Coronary artery (tissue), 2 donors: ENCODE measurements at regions not wholly inside any gene's neighbourhood (a gene's known extent, or its start where the extent isn't known, plus 50 kb on each side); places are given as distances from the start of the nearest gene placed in this dataset.

Experiments
- DNase-seq: peaks from one replicate; pipeline ENCODE4 v3.0.0-alpha.2; 2017; ENCODE audit warnings: low spot score
- H3K27ac ChIP-seq, 2 donors: fragments of 200-600 bp; sonication (generic); one replicate each; pipeline ENCODE4 v1.5.1; 2016 to 2019
- H3K4me3 ChIP-seq: fragments of 200-600 bp; sonication (generic); 2 replicates; pipeline ENCODE4 v1.5.1; 2016; ENCODE audit warnings: mild to moderate bottlenecking, moderate library complexity
- TF ChIP-seq, protein P1 (sequence below): fragments of 200-600 bp; sonication (generic); IDR thresholded peaks from one replicate; pipeline ENCODE4 v1.5.1; 2019; ENCODE audit warnings: antibody characterized with exemption

DNA sequence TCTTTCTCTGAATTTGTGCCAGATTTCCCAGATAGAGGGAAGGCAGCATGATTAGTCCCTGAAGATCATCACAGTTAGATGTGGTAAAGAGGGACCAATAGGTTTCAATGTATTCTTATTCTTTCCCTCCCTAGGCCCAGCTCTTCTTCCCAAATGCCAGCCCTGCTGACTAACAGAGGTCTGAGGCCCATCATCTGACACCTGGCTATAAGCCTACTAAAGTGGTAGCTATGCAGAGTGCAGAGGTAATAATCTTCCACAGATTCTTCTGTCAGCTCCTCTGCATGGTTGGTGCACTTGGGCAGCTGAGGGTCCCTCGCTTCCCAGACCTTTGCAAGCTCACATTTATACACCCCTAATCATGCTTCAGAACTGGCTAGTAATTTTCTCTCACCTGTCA is 63.7 kb upstream of the PZP start:
- no peak for DNase-seq
- H3K27ac ChIP-seq: no peak overlapping the region
- H3K4me3 ChIP-seq: no peak overlapping the region
- TF ChIP-seq, protein P1, sequence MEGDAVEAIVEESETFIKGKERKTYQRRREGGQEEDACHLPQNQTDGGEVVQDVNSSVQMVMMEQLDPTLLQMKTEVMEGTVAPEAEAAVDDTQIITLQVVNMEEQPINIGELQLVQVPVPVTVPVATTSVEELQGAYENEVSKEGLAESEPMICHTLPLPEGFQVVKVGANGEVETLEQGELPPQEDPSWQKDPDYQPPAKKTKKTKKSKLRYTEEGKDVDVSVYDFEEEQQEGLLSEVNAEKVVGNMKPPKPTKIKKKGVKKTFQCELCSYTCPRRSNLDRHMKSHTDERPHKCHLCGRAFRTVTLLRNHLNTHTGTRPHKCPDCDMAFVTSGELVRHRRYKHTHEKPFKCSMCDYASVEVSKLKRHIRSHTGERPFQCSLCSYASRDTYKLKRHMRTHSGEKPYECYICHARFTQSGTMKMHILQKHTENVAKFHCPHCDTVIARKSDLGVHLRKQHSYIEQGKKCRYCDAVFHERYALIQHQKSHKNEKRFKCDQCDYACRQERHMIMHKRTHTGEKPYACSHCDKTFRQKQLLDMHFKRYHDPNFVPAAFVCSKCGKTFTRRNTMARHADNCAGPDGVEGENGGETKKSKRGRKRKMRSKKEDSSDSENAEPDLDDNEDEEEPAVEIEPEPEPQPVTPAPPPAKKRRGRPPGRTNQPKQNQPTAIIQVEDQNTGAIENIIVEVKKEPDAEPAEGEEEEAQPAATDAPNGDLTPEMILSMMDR: no peak

DNA sequence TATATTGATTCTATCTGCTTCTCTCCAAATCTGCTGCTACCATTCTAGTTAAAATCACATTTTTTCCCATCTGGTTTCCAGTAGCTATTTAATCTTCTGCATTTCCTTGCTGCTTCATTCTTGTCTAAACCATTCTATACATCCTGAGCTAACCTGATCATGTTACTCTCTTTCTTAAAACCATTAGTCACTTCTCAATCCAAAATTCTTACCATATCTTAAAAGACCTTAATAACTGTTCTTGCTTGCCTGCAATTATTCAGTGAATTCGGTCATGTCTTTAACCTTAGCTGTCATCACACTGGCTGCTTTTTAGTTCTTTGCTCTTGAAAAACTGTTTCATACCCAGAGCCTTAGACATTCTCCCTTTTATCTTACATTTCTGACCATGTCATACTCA is 56.4 kb upstream of the PZP start:
- H3K4me3 ChIP-seq: no peak overlapping the region
- TF ChIP-seq, protein P1: no peak
- no peak for DNase-seq
- no peak overlapping the region for H3K27ac ChIP-seq

DNA sequence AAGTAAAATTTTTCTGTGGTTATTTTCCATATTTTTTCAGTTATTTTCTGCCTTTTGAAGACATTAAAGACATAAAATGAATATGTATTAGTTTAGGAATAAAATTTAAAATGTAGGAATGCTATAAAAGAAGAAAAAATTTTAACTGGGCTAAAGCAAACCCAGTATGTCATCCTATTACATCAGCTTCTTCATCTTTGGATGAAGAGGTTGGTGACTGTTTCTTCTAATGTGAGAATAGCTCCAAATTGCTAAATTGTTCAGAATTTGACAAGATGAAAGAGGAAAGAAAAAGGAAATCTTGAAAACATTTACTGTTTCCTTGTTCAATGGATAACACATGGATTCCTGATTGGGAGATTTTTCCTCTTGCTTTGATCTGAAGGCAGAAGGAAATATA is 52.7 kb upstream of the PZP start:
- H3K27ac ChIP-seq: no peak overlapping the region
- TF ChIP-seq, protein P1: no peak
- no peak for DNase-seq
- H3K4me3 ChIP-seq: no peak overlapping the region

DNA sequence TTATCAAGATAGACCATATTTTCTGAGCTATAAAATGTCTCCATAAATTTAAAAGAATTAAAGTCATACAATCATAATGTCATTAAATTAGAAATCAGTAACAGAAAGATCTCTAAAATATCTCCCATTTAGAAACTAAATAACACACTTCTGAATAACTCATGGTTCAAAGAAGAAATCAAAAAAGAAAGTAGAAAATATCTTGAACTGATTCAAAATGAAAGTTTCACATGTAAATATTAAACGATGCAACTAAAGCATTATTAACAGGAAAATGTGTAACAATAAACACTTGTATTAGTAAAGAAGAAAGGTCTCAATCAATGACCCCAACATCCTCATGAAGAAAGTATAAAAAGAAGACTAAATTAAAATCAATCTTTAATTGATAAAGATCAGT is 50.5 kb upstream of the PZP start:
- Histone ChIP-seq H3K4me3 (no peak overlapping the region), H3K27ac (no peak overlapping the region)
- TF ChIP-seq, protein P1: no peak
- no peak for DNase-seq
